ENCODE measurements at regions not wholly inside any gene's neighbourhood (a gene's known extent, or its start where the extent isn't known, plus 50 kb on each side); places are given as distances from the start of the nearest gene placed in this dataset.

DNA sequence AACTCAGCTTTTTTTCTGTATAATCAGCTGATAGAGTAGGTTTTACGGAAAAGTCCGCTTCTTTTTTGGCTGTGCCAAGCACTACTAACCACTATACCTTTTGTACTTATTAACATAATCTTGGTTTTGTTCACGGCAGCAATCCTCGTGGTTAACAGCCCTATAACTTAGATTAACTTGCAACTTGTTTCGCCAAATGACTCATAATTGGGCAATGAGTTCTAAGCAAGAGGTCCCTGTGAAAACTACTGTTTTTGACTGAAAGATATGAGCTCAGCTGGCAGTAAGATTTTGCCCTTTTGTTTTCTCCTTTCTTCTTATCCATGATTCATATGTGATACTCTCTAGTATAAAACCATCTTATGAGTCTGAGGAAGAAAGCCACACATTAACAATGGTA lies 345.0 kb upstream of the PCDH15 start:
- Histone ChIP-seq H3K27me3 (replicated peaks; ENCODE audit: insufficient read depth) (no peaks in the 10 kb centered on the region), H3K9me3 (no peaks in the 10 kb centered on the region), H3K27ac (no peak overlapping the region), H3K4me1 (ENCODE audit: control insufficient read depth in 1 of 2, low read depth in 2 of 2) (no peaks in the 10 kb centered on the region), H3K36me3 (no peaks in the 10 kb centered on the region), H3K4me3 (no peak overlapping the region)
- DNase-seq (ENCODE audit: low spot score) (no peak), ATAC-seq (ENCODE audit: insufficient number of reproducible peaks, low FRiP score, low read depth) (no peak)
- TF ChIP-seq, protein P1, sequence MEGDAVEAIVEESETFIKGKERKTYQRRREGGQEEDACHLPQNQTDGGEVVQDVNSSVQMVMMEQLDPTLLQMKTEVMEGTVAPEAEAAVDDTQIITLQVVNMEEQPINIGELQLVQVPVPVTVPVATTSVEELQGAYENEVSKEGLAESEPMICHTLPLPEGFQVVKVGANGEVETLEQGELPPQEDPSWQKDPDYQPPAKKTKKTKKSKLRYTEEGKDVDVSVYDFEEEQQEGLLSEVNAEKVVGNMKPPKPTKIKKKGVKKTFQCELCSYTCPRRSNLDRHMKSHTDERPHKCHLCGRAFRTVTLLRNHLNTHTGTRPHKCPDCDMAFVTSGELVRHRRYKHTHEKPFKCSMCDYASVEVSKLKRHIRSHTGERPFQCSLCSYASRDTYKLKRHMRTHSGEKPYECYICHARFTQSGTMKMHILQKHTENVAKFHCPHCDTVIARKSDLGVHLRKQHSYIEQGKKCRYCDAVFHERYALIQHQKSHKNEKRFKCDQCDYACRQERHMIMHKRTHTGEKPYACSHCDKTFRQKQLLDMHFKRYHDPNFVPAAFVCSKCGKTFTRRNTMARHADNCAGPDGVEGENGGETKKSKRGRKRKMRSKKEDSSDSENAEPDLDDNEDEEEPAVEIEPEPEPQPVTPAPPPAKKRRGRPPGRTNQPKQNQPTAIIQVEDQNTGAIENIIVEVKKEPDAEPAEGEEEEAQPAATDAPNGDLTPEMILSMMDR (IDR thresholded peaks at IDR 0.05), result no peak

- no peak overlapping the region for H3K27ac ChIP-seq
- no peak for DNase-seq (ENCODE audit: low spot score)
- no peak overlapping the region for H3K4me3 ChIP-seq
- H3K9me3 ChIP-seq, result no peaks in the 10 kb centered on the region
- no peaks in the 10 kb centered on the region for H3K27me3 ChIP-seq (replicated peaks; ENCODE audit: insufficient read depth)
- no peaks in the 10 kb centered on the region for H3K4me1 ChIP-seq (ENCODE audit: control insufficient read depth in 1 of 2, low read depth in 2 of 2)
- no peaks in the 10 kb centered on the region for H3K36me3 ChIP-seq
- no peak for ATAC-seq (ENCODE audit: insufficient number of reproducible peaks, low FRiP score, low read depth)
- TF ChIP-seq, protein P1 (IDR thresholded peaks at IDR 0.05), result no peak
Observed at GRCh38 chr10:55144001-55144400, 343.0 kb upstream of the PCDH15 start.

DNA sequence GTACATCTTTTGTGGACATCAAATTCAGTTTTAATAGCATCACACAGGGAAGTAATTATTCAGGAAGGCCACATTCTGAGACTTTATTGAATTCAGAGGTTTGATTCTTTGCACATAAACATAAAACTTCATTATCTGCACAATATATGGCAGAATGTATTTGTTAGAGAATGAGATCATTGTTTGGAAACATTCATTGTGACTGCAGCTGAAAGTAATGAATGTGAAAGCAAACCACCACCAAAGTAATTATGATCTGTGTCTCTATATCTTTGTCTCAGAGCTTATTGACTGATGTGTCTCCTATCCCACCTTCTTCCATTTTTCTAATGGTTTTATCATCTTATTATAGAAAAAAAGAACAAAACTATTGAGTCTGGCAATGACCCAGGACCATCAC lies 340.9 kb upstream of the PCDH15 start:
- H3K4me3 ChIP-seq, result no peak overlapping the region
- DNase-seq (ENCODE audit: low spot score) (no peak), ATAC-seq (ENCODE audit: insufficient number of reproducible peaks, low FRiP score, low read depth) (no peak)
- H3K27ac ChIP-seq, result no peak overlapping the region
- H3K27me3 ChIP-seq (replicated peaks; ENCODE audit: insufficient read depth), result no peaks in the 10 kb centered on the region
- no peaks in the 10 kb centered on the region for H3K4me1 ChIP-seq (ENCODE audit: control insufficient read depth in 1 of 2, low read depth in 2 of 2)
- no peaks in the 10 kb centered on the region for H3K9me3 ChIP-seq
- H3K36me3 ChIP-seq, result no peaks in the 10 kb centered on the region
- TF ChIP-seq, protein P1 (IDR thresholded peaks at IDR 0.05), result no peak

DNA sequence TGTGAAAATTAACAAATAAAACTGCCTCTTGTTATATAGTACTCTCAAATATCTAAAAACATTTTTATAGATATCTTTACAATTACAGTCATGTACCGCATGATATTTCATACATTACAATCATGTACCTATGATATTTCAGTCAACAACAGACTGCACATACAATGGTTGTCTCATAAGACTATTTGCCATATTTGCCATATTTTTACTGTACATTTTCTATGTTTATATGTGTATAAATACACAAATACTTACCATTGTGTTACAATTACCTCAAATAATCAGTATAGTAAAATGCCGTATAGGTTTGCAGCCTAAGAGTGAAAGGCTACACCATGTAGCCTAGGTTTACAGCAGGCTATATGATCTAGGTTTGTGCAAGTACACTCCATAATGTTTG lies 336.0 kb upstream of the PCDH15 start:
- Histone ChIP-seq H3K4me1 (ENCODE audit: control insufficient read depth in 1 of 2, low read depth in 2 of 2) (no peaks in the 10 kb centered on the region), H3K4me3 (no peak overlapping the region), H3K9me3 (no peaks in the 10 kb centered on the region), H3K27ac (no peak overlapping the region), H3K36me3 (no peaks in the 10 kb centered on the region), H3K27me3 (replicated peaks; ENCODE audit: insufficient read depth) (no peaks in the 10 kb centered on the region)
- DNase-seq (ENCODE audit: low spot score) (no peak), ATAC-seq (ENCODE audit: insufficient number of reproducible peaks, low FRiP score, low read depth) (no peak)
- TF ChIP-seq, protein P1 (IDR thresholded peaks at IDR 0.05), result no peak

GRCh38 chr10:55104738-55105137 lies 303.7 kb upstream of the PCDH15 start:
- no peaks in the 10 kb centered on the region for H3K9me3 ChIP-seq
- H3K27me3 ChIP-seq (replicated peaks; ENCODE audit: insufficient read depth), result no peaks in the 10 kb centered on the region
- H3K4me3 ChIP-seq, result no peak overlapping the region
- TF ChIP-seq, protein P1 (IDR thresholded peaks at IDR 0.05), result no peak
- H3K4me1 ChIP-seq (ENCODE audit: control insufficient read depth in 1 of 2, low read depth in 2 of 2), result no peaks in the 10 kb centered on the region
- H3K27ac ChIP-seq, result no peak overlapping the region
- DNase-seq (ENCODE audit: low spot score) (no peak), ATAC-seq (ENCODE audit: insufficient number of reproducible peaks, low FRiP score, low read depth) (no peak)
- no peaks in the 10 kb centered on the region for H3K36me3 ChIP-seq
